ENCODE measurements at regions not wholly inside any gene's neighbourhood (a gene's known extent, or its start where the extent isn't known, plus 50 kb on each side); places are given as distances from the start of the nearest gene placed in this dataset.
"Not testable (repeated sequence)": the region's sequence is repeated elsewhere in the genome, so short reads cannot be mapped to it uniquely, and the experiment has no call there.

- DNase-seq = no peak
Observed at GRCh38 chr9:30103647-30104394, 2280.6 kb upstream of the ACO1 start.

GRCh38 chr9:30107134-30107533 is 2277.3 kb upstream of the ACO1 start:
- DNase-seq = not testable (repeated sequence)

GRCh38 chr9:30116673-30117217 is 2267.7 kb upstream of the ACO1 start:
- DNase-seq = no peak

- DNase-seq = no peak
Observed at GRCh38 chr9:30120666-30121065, 2263.8 kb upstream of the ACO1 start.

GRCh38 chr9:30121611-30122010 is 2262.8 kb upstream of the ACO1 start:
- no peak for DNase-seq

- no peak for DNase-seq
Observed at GRCh38 chr9:30125881-30126280, 2258.6 kb upstream of the ACO1 start.

GRCh38 chr9:30127371-30127770 is 2257.1 kb upstream of the ACO1 start:
- DNase-seq = no peak

GRCh38 chr9:30140407-30140806 is 2244.0 kb upstream of the ACO1 start:
- DNase-seq = no peak

- DNase-seq = no peak
Observed at GRCh38 chr9:30160570-30160969, 2223.9 kb upstream of the ACO1 start.

- DNase-seq = no peak
Observed at GRCh38 chr9:30172206-30172605, 2212.2 kb upstream of the ACO1 start.

- DNase-seq = no peak
Observed at GRCh38 chr9:30178610-30179009, 2205.8 kb upstream of the ACO1 start.

- no peak for DNase-seq
Observed at GRCh38 chr9:30193421-30193820, 2191.0 kb upstream of the ACO1 start.

- DNase-seq = no peak
Observed at GRCh38 chr9:30196941-30197340, 2187.5 kb upstream of the ACO1 start.

GRCh38 chr9:30197453-30197852 is 2187.0 kb upstream of the ACO1 start:
- no peak for DNase-seq

- no peak for DNase-seq
Observed at GRCh38 chr9:30197954-30198353, 2186.5 kb upstream of the ACO1 start.

GRCh38 chr9:30198463-30199309 is 2185.8 kb upstream of the ACO1 start:
- no peak for DNase-seq

GRCh38 chr9:30201024-30201423 is 2183.4 kb upstream of the ACO1 start:
- no peak for DNase-seq

- DNase-seq = no peak
Observed at GRCh38 chr9:30235068-30235467, 2149.4 kb upstream of the ACO1 start.

- no peak for DNase-seq
Observed at GRCh38 chr9:30235564-30235963, 2148.9 kb upstream of the ACO1 start.

GRCh38 chr9:30239878-30240277 is 2144.6 kb upstream of the ACO1 start:
- DNase-seq = no peak

GRCh38 chr9:30243467-30243866 is 2141.0 kb upstream of the ACO1 start:
- DNase-seq = no peak

- no peak for DNase-seq
Observed at GRCh38 chr9:30244877-30245276, 2139.6 kb upstream of the ACO1 start.

- DNase-seq = no peak
Observed at GRCh38 chr9:30250872-30251271, 2133.6 kb upstream of the ACO1 start.

GRCh38 chr9:30258094-30258493 is 2126.3 kb upstream of the ACO1 start:
- DNase-seq = no peak
